PC-9 (cell line): ENCODE measurements at regions not wholly inside any gene's neighbourhood (a gene's known extent, or its start where the extent isn't known, plus 50 kb on each side); places are given as distances from the start of the nearest gene placed in this dataset.

ENCODE experiments used
- CTCF ChIP-seq: fragments of 200-600 bp; sonication (generic); conservative IDR thresholded peaks from 2 replicates; pipeline ENCODE4 v1.6.1; 2017; ENCODE audit warnings: mixed run types, antibody characterized with exemption, mild to moderate bottlenecking, moderate library complexity
- EZH2 ChIP-seq: fragments of 200-600 bp; sonication (generic); IDR thresholded peaks from 2 replicates; pipeline ENCODE4 v1.8.0; 2017; ENCODE audit warnings: antibody characterized with exemption, low read depth

GRCh38 chr1:90414201-90414600, 302.9 kb downstream of the BARHL2 start:
- no peak for TF ChIP-seq EZH2
- no peak for TF ChIP-seq CTCF
